Central memory CD4-positive, alpha-beta T cell (primary cell): ENCODE measurements at regions not wholly inside any gene's neighbourhood (a gene's known extent, or its start where the extent isn't known, plus 50 kb on each side); places are given as distances from the start of the nearest gene placed in this dataset.

Source experiments
- DNase-seq: peaks from one replicate; pipeline ENCODE4 v3.0.0; 2022

DNA sequence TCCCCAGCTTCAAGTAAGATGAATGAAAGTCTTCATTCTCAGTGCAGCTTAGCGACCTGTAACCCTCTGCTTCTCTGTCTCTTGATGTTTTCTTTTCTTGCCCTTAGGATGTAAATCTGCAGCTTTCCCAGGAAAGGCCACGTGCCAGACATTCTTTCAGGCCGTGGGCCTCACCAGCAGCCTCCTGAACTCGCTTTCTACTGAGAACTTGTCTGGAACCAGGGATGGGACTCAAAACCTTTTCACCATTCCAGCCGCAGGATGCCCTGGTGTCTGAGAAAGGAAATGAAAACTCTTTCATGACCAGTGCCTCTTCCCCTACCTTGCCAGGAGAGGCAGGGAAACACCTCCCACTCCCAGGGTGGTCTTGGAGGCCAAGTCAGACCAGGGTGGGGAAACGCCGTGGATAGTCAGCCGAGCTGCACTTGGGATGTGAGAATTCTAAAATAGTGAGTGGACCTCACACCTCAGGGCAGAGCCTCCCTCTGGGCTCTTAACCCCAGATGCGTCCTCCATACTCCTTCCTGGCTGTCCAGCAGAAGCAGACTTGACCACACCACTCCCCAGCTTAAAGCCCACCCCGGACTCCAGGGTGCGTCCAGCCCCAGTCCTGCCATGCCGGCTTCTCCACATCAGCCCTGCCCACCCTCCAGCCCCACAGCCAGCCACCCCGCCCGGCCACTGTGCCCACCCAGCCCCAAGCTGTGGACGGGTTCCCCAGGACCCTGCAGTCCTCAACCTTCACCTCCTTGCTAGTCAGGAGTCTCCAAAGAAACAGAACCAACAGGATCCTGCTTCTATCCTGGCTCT is 115.5 kb downstream of the TWIST2 start:
- DNase-seq, result no peak

DNA sequence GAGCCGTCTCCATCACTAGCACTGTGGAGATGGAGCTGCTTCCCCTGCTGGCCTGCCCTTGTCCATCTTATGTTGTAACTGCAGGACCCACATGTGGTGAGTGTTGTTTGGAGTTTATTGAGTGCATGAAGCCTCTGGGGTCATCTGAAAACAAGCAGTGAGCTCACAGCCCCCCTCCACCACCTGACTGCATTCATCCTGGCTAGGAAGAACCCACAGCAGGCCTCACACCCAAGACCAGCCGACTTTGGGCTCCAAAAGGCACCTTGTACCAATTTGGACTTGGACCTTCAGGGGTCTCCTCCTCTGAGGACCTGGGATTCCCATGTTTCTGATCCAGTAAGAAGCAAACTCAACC is 116.1 kb downstream of the TWIST2 start:
- no peak for DNase-seq

DNA sequence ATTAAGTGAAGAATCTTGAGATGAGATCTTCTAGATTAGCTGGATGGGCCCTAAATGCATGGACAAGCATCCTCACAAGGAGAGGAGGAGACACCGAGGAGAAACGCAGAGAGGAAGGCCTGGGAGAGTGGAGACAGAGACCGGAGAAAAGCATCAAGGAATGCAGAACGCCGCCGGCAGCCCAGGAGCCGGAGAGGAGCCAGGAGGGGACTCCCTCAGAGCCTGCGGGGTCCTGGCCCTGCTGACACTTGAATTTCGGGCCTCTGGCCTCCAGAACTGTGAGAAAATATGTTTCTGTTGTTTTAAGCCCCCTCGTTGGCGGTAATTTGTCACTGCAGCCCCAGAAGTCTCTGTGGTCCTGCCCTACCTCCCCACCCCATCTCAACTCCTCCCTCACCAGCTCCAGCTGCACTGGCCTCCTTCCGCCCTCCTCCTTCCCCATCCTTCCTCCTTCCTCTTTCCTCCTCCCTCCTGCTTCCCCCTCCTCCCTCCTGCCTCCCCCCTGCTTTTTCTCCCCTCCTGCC is 116.7 kb downstream of the TWIST2 start:
- DNase-seq, result no peak

DNA sequence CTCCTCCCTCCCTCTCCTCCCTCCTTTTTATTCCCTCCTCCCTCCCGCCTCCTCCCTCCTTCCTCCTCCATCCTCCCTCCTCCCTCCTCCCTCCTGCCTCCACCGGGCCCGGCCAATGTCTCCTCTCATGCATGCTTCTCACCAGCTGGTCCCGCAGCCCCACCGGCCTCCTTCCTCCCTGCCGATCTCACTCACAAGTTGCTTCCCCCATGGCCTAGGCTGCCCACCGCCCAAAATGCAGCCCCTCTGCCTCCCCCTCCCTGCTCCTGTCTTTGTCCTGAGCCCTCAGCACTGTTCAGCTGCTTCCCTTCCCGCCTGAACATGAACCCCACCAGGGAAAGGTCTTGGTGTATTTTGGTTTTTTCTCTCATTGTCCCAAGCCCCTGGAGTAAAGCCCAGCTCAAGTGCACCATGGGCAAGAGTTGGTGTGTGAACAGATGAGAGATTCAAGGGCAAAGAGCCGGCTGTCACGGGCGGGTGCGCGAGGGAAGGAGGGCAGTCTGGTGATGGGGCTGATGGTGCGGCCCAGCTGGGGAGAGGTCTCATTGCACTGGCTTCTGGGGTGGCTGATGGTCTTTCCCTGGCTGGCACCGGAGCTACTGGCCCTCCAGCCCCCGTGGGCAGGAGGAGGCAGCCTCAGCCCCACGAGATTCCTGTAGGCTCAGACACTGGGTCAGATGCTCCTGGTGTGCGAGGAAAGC is 117.6 kb downstream of the TWIST2 start:
- no peak for DNase-seq

DNA sequence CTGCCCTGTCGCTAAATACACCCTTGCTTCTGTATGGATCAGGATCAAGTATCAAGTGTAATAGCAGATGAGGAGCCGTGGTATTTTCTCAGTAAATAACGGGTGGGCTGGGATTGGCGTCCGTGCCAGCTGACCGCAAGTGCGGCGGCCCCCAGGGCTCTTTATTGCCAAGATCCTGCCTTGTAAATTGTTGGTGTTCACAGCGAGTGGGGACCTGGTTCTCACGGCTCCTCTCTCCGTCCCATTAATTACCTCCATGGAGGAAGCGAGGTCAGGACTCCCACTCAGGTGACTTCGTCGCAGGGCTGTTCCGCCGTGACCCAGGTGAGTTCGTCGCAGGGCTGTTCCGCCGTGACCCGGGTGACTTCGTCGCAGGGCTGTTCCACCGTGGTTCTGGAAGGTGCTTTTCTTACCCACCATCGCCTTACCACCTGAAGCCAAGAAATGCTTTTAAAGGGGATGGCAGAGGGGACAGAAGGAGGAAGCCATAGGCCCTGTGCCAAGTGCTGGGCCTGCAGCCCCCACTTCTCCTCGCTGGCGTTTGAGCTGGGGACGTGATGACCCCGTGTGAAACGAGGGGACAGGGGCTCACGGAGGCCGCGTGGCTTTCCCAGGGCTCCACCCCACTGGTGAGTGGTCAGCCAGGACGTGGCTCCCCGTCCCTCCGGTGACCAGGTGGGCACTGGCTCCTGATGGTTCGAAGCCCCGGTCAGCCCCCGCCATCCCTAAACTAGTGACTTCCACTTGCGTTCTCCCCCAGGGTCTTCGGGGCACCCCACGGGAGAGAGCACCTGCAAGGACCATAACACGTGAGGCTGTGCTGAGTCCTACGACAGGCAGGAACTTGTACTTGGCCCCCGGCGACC is 118.4 kb downstream of the TWIST2 start:
- no peak for DNase-seq

DNA sequence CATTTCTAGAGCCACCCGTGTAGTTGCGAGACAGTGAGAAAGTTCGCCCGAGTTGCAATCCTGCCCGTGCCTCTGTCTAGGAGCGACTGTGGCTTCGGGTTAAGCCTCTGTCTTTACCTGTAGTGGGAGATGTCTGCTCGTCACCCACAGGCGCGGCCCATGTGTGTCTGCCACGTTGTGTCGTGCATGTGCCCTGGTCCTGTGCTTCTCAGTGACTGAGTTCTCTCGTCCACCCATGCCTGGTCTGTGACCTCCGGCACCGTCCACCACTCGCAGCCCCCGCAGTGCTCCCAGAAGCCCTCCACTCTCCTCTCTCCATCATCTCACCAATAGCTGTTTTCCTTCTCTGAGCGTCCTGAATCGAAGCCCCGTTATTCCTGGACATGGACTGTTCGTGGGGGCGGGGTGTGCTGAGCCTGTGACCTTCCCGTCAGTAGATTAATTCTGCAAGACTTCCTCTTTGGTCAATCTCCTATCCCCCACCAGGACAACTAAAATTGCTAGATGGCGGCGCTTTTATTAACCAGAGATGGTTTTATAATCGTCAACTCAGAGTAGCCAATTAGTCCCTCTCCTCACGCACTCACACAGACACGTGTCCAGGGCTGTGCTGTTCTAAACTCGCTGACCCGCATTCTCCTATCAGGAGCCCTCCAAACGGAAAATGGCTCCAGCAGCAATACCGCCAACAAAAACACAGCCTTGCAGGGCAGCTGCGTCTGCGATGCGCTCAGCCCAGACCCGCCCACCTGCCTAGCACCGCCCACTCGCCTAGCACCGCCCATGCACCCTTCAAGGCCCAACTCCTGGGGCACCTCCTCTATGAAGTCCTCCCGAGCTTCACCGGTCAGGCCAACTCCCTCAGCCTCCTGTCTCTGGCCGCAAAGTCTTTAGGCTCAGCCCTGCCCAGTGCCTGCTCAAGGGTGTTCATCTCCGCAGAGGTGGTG is 119.4 kb downstream of the TWIST2 start:
- no peak for DNase-seq

DNA sequence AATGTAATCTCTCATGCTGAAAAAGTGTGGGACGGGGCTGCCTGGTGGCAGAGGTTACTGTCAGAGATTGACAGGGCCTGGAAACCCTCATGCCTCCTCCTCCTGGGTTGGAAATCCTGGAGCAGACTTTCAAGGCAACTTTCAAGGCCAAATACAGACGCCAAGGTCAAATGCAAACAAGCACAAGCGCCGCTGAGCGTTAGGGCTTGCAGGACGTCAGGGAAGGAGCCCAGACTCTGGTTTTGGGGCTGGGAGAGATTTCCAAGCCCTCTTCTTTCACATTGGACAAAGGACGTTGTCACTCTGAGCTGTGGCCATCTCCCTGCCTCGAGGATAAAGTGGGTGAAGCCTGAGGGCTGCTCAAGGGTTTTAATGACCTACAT is 120.1 kb downstream of the TWIST2 start:
- DNase-seq, result no peak

DNA sequence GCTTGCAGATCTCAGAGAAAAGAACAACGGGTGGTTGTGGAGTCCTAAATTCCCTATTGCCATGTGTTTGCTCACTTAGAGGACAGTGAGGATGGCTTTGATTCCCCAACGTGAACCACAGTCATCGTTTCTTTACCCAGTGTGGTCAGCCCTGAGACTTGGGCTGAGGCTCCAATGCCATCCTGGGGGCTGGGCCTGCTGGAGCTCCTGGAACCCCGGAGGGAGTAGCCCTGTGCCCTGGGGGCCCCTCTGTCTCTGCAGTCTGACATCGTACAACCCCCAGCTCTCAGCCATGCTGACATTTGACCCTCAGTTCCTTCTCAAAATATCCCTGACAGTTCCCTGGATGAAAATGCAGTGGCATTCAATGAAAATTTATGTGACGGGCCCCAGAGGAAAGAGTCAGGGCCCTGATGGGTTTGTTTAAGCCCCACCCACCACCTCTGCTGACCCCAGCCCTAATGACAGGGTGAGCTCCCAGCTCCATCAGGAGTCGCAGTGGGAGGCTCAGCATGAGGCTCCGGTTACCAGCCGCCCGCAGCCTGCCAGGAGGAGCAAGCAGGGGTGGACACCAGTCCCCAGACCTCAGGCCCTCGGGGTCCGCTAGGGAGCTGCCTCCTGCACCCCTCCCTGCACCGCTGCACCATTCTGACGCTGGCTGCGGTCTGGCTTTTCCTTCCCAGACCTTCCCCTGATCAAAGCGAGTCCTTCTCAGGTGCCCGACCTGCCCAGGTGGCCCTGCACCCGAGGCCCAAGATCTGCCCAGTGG is 120.9 kb downstream of the TWIST2 start:
- no peak for DNase-seq

DNA sequence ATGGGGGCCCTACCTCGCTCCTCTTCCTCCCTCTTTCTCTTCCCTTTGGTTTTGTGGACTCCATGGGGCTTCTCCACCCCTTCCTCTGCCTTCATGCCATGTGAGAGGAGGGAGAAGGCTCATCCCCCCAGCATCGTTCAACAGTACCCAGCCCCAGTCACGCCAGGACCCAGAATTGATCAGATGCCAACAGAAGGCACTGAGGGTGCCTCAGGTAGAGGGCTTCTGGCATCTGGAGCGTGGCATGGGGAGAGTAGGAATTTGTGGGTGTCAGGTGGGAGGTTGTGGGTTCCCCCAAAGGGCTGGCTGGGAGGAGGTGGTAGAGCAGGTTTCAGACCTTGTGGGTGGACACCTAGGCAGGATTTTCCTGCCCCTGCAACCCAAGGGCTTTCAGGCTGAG is 122.0 kb downstream of the TWIST2 start:
- DNase-seq, result no peak

DNA sequence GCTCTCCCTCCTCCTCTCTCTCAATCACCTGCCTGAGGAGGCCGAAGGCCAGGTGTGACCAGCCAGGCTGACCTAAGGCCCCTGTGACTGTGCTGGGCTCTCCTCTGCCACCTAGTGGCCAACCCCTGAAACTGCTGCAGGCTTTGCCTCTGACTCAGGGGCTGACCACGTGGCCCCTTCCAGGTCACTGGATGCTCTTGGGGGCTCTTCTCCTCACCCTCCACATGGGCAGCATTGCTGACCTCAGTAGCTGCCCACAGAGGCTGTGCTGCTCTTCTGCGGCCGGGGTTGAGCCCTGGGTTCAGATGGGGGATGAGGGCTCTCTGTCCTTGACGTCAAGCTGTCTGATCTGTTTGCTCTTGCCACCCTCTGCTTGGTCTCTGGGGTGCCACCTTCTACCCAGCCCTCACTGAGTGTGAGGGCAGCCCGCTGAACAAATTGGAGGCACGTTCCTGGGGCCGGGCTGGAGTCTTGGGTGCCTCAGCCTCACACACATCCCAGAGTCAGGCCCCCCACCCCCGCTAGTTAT is 122.7 kb downstream of the TWIST2 start:
- DNase-seq, result peak; percentile 25

DNA sequence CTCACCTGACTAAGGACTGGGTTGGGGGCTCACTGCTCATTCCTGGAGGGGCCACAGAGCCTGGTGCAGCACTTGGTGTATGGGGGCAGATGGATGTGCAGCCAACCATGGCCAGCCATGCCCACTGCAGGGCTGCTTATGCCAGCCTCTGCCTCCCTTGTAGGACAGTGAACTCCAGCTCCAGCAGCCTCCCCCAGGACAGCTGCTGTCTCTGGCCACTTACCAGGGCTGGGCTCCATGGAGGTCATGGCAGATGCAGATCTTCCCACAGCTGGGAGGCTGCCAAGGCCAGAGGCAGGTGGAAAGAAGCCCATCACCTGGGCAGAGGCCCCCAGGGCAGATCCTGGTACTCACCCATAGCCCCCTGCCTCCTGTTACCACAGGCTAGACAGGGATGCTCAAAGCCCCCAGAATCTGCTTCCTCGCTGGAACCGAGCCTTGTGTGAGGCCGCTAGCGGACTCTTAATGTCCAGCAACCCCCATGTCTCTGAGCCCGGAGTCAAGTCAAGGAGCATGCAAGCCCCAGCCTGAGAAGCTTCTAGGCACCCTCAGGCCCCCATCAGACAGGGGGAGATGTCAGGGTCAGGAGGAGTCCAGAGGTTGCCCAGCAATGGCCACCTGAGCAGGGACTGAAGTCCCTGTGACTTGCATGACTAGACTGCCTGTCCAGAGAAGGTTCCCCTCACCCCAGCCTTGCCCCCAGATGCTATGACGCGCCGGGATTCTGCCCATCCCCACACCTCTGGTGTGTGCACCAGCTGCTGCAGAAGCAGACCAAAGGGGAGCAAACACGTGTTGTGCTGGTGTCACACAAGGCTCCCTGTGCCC is 123.6 kb downstream of the TWIST2 start:
- DNase-seq, result no peak

DNA sequence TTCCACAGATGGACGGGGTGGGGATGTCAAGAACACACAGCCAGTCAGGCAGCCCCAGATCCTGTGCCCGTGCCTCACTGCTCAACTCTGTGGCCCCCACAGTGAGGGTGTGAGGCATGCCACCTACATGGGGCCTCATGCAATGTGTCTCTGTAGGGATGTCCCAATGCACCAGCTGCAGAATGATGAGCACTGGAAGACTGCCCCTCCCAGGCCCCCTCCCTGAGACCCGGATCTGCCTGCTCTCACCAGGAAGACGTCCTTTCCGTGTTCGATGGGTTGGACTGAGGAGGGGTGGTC is 124.2 kb downstream of the TWIST2 start:
- no peak for DNase-seq

DNA sequence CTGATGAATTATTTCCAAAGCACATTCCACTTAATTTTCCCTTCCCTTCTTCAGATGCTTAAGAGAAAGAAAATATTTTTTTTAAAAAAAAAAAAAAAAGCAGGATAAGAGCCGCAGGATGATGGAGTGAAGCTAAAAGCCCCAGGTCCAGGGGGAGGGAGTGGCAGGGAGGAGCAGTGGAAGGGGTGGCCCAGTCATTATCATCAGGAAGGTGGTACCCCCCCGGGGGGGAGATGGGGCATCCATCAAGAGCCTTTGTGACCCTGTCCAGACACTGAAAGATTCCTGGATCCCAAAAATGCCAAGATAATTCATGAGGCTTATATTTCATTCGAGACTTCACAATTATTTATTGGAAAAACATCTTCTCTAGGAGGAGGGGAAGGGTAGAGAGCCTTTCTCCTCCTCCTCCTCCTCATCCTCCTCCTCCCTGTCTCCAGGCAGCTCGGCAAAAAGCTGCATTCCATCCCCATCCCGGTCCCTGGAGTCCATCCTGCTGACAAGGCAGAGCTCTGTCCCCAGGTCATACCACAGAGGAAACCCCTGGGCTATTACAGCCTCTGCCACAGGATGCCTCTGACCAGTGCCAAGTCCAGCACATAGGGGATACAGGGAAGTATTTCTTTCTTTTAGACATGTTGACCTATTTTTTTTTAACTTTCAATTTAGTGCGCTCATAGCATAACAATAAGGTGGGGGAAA is 125.3 kb downstream of the TWIST2 start:
- DNase-seq, result no peak

DNA sequence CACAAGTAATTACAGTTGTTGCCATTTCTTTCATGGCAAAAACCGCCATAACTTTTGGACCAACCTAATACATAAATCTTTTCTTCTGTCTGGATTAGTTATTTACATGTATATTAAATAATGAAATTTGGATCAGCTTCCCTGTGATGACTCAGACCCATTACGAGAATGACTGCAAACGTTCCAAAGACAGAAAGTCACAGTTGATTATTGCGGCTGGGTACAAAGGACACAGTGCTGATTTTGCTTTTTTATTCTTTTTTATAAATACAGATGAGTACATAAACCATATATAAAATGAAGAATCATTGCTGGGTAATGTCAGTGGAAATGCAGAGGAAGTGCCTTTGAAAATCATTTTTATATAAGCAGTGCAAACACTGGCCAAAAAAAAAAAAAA is 126.2 kb downstream of the TWIST2 start:
- no peak for DNase-seq

DNA sequence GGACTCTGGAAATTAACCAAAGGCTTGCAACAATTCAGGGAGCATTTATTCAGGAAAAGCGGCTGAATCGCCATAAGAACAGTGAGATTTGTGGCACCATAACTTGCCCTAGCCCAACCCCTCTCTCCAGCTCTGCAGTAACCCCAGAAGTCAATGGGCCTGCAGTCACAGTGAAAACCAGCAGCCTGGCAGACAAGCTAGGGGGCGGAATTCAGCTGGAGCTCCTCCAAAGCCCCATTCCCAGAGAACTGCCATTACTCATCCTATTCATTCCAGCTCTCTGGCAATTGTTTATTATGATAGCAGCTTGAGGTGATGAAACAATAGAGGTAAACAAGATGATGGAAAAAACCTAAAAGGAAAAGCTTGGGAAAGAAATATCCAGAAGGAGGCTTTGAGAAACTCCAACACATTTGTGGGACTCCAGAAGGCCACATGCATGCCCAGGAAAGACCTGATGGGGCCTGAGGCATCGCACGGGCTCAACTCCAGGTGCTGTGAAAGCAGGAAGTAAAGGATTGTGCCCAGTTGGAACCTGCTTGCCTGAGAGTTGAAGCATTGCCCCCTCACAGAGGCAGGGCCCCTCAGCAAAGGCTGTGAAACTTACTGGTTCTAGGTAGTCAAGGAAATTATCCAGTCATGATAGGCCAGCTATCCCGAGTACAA is 126.7 kb downstream of the TWIST2 start:
- DNase-seq, result no peak

DNA sequence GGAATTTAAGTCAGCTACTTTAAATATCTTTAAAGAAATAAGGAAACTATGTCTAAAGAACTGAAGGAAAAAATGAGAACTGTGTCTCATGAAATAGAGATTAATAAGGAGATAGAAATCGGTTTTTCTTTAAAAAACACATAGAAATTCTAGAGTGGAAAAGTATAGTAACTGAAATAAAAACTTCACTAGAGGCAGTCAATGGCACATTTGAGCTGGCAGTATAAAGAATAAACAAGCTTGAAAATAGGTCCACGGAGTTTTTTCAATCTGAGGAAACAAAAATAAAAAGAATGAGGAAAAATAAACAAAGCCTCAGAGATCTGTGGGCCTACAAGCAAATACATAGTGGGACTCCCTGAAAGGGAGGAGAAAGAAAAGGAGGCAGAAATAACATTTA is 127.5 kb downstream of the TWIST2 start:
- DNase-seq, result no peak

DNA sequence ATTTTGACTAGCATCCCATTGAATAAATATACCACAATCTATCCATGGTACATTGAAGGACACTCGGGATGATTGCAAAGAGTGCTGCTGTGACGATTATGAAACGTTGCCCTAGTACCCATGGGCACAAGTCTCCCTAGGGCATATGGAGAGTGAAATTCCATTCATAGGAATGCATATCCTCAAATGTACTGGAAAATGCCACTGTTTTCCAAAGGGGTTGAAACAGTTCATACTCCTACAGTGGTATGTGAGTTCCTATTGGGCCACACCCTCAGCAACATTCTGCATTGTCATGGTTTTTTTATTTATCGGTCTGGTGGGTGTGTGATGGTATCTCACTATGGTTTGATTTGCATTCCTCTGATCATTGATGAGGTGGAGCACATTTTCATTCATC is 130.6 kb downstream of the TWIST2 start:
- DNase-seq, result no peak

DNA sequence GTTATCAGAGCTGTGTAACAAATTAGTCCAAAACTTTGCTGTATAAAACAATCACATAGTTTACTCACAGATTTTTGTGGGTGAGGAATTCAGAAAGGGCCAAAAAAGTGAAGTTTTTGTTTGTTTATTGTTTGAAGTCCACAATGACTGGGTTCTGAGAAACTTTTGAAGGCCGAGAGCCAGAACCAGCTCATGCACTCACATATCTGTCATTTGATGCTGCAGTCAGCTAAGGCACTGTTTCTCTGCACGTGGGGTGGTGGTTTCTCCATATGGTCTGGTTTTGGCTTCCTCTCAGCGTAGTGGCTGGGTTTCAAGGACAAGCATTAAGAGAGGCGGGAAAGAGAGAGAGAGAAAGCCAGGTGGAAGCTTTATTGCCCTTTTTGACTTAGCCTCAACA is 131.8 kb downstream of the TWIST2 start:
- no peak for DNase-seq

DNA sequence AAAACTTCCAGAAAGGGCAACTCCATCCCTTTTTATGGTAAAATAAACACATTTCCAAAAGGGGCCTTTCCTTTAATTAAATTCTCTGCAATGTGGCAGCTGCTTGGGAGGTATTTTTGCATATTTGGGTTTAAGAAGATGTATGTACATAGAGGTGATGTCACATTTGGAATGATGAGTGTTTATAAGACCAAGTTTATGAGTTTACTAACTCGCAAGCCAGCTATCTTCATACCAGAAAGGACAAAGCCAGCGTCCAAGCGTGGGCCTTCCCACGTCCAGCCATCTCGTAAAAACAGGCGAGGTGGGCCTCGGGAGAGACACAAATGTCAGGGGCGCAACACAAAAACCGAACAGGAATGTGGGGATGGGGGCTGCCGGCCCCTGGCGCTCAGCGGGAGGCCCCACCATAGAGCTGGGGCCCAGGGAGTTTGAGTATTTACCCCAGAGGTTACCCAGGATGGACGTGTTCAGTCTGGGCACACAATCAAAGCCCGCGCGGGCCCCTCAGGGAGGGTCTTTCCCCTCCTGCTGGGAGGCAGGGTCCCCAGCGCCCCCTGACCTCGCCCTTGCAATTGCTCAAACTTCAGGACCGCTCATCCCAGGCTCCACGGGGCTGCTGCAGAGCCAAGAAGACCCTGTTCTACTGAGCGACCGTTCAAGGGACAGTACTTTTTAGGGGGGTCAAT is 137.3 kb downstream of the TWIST2 start:
- no peak for DNase-seq
